Activated CD8-positive, alpha-beta T cell treated with anti-CD3 and anti-CD28 coated beads, Interleukin-2, amount 10 ng/mL, durations not matched to agents 7 days and 5 days (primary cell): ENCODE measurements at regions not wholly inside any gene's neighbourhood (a gene's known extent, or its start where the extent isn't known, plus 50 kb on each side); places are given as distances from the start of the nearest gene placed in this dataset.
"Not testable (repeated sequence)": the region's sequence is repeated elsewhere in the genome, so short reads cannot be mapped to it uniquely, and the experiment has no call there.

Experiments
- ATAC-seq: fragments of 150-1000 bp; cut with Tn5 transposase; one replicate; pipeline ENCODE4 v1.10.0; 2021; ENCODE audit warnings: moderate library complexity
- CTCF ChIA-PET: fragments of 350-600 bp; sonication (Branson Sonifier 250); formaldehyde crosslinking; loops from one replicate; lab custom pipeline; 2021; ENCODE audit warnings: antibody characterized with exemption; lab: Charles Lee
- POLR2A ChIA-PET: fragments of 350-600 bp; sonication (Branson Sonifier 250); formaldehyde crosslinking; loops from one replicate; lab custom pipeline; 2021; ENCODE audit warnings: antibody characterized with exemption; lab: Charles Lee
- DNase-seq: peaks from one replicate; pipeline ENCODE4 v3.0.0-alpha.2; 2020
- H3K27ac Mint-ChIP-seq: one replicate; pipeline ENCODE4 v1.8.0; 2021; ENCODE audit warnings: mild to moderate bottlenecking, mixed read lengths
- H3K27me3 Mint-ChIP-seq: one replicate; pipeline ENCODE4 v1.8.0; 2021; ENCODE audit warnings: low read depth, mixed read lengths
- H3K36me3 Mint-ChIP-seq: one replicate; pipeline ENCODE4 v1.8.0; 2021; ENCODE audit warnings: low read depth, mixed read lengths
- H3K4me1 Mint-ChIP-seq: one replicate; pipeline ENCODE4 v1.8.0; 2021; ENCODE audit warnings: low read depth, mixed read lengths
- H3K4me3 Mint-ChIP-seq: one replicate; pipeline ENCODE4 v1.8.0; 2021; ENCODE audit warnings: mild to moderate bottlenecking, mixed read lengths
- H3K9me3 Mint-ChIP-seq: one replicate; pipeline ENCODE4 v1.8.0; 2022; ENCODE audit warnings: mixed read lengths; ENCODE audit not compliant: insufficient read depth

DNA sequence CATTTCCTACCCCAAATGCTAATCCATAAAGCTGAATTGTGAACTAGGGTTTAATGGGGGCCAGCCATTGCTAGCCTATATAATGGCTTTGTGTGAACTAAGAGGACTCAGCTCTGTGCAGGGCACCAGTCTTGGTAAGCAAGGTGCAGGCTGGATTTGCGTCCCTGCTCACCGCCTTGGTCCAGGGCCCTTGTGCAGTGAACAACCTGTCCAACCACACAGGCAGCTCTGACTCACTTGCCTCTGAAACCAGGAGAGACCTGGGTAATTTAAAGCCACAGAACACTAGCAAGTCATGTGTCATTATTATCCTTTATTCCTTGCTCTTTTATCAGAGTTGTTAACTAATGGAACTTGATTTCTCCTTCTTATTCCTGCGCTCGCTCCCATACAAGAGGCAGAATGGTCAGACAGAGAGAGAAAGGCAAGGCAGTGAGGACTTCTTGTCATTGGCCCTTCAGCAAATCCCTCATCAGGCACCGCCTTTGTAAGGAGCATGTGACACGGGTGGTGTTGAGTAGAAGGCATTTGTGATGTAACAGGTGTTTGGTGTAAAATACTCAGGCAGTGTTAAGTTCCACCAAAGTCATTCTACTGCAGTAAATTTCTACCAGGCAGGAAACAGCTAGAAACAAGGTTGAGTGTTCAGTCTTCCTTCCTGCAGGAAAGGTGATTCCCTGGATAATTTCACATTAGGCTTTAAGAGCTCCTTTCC lies 67.3 kb upstream of the OLIG2 start:
- no peak for DNase-seq
- Mint-ChIP-seq H3K4me1 (no peaks in the 10 kb centered on the region), H3K27me3 (peaks cover 43% of the 10 kb centered on the region), H3K27ac (no peak overlapping the region), H3K4me3 (no peak overlapping the region), H3K9me3 (no peaks in the 10 kb centered on the region), H3K36me3 (no peaks in the 10 kb centered on the region)
- ChIA-PET POLR2A (no interaction called here), CTCF (interaction anchor here (1.7 kb wide), 1 partner anchor 18 kb away, joined by 7 read pairs; no protein-coding TSS in a partner anchor)
- no peak for ATAC-seq

DNA sequence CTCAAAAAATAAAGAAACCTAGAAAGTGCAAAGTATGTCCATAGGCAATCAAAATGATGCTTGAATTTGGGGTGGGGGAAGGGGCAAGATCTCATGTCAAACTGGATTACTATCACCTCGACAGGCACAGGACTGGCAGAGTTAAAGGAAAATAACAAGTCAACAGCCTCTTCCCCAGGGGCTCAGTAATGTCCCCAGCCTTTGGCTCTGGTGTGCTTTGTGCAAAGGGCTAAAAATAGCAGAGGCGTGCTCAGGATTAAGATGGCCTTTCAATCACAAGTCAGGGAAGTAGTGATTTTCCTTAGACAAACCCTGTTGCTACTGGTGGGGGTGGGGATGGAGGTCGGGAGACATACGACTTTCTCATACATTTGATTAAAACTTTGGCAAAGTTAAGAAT lies 63.5 kb upstream of the OLIG2 start:
- POLR2A ChIA-PET = no interaction called here
- Mint-ChIP-seq H3K4me3 (no peak overlapping the region), H3K4me1 (no peaks in the 10 kb centered on the region), H3K27ac (no peak overlapping the region), H3K9me3 (no peaks in the 10 kb centered on the region), H3K27me3 (peaks cover 33% of the 10 kb centered on the region), H3K36me3 (no peaks in the 10 kb centered on the region)
- no peak for DNase-seq
- CTCF ChIA-PET = no interaction called here
- ATAC-seq = no peak

GRCh38 chr21:32965129-32965680 lies 60.5 kb upstream of the OLIG2 start:
- Mint-ChIP-seq H3K27ac (no peak overlapping the region), H3K4me3 (no peak overlapping the region), H3K9me3 (no peaks in the 10 kb centered on the region), H3K4me1 (no peaks in the 10 kb centered on the region), H3K36me3 (no peaks in the 10 kb centered on the region), H3K27me3 (peaks cover 32% of the 10 kb centered on the region)
- no peak for DNase-seq
- POLR2A ChIA-PET = no interaction called here
- ATAC-seq = no peak
- CTCF ChIA-PET = interaction anchor here (1.9 kb wide), 1 partner anchor 25 kb away, joined by 10 read pairs; no protein-coding TSS in a partner anchor

- H3K4me1 Mint-ChIP-seq = no peaks in the 10 kb centered on the region
- CTCF ChIA-PET = interaction anchor here (1.9 kb wide), 1 partner anchor 26 kb away, joined by 10 read pairs; no protein-coding TSS in a partner anchor
- H3K4me3 Mint-ChIP-seq = no peak overlapping the region
- peaks cover 28% of the 10 kb centered on the region for H3K27me3 Mint-ChIP-seq
- no peak overlapping the region for H3K27ac Mint-ChIP-seq
- no peaks in the 10 kb centered on the region for H3K36me3 Mint-ChIP-seq
- ATAC-seq (no peak), DNase-seq (no peak)
- no peaks in the 10 kb centered on the region for H3K9me3 Mint-ChIP-seq
- POLR2A ChIA-PET = no interaction called here
Observed at GRCh38 chr21:32966120-32966519, 59.6 kb upstream of the OLIG2 start.

DNA sequence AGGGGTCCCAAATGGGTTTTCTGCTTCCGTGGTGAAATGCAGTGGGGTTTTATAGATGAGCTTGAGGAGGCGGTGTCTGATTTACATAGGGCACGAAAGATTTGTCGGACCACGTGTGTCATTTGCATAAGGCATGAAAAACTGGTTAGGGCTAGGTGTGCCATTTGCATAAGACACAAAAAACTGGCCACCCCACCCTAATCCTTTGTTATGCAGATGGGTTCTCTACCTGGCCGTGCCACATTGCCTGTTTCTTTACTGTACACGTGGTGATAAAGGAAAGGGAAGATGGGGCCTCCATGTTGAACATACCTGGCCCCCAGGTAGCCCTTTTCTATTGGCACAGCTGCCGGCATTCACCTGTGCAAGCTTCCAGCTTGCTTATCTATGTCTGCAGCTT lies 57.6 kb upstream of the OLIG2 start:
- H3K36me3 Mint-ChIP-seq, ATAC-seq, POLR2A ChIA-PET, H3K4me1 Mint-ChIP-seq, CTCF ChIA-PET, H3K9me3 Mint-ChIP-seq, DNase-seq, H3K4me3 Mint-ChIP-seq, H3K27ac Mint-ChIP-seq: not testable (repeated sequence)
- peaks cover 21% of the 10 kb centered on the region for H3K27me3 Mint-ChIP-seq

- Mint-ChIP-seq H3K27ac (no peak overlapping the region), H3K4me1 (no peaks in the 10 kb centered on the region), H3K9me3 (no peaks in the 10 kb centered on the region), H3K36me3 (no peaks in the 10 kb centered on the region), H3K4me3 (no peak overlapping the region), H3K27me3 (peaks cover 17% of the 10 kb centered on the region)
- no peak for ATAC-seq
- ChIA-PET CTCF (no interaction called here), POLR2A (no interaction called here)
- no peak for DNase-seq
Observed at GRCh38 chr21:32974653-32975052, 51.1 kb upstream of the OLIG2 start.

DNA sequence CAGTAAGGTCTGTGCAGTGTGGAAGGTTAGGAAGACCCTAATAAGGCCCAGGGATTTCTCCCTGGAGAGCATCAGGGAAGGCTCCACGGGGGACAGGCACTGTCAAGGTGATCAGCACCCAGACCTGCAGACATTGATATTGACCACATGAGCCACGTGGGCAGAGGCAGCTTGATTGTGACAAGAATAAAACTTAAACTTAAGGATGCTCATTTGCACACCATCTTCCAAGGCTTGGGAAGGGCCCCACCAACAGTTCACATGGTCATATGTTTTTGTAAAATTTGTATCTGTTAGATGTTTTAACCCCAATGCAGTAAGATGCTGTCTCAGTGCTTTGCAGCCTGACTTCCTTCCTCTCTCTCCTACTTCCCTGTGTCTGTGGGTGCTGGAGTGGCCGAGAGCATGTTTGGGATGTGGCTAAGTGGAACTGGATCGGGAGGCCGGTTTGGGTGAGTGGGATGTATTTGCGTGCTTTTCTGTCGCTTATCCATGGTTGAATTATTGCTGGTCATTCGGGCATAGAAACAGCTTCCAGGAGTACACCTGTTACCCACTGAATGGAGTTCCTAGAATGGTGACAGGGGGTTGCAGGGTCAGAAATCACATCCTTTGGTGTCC lies 49.8 kb upstream of the OLIG2 start:
- H3K27me3 Mint-ChIP-seq = peaks cover 22% of the 10 kb centered on the region
- no peak overlapping the region for H3K4me3 Mint-ChIP-seq
- no peaks in the 10 kb centered on the region for H3K36me3 Mint-ChIP-seq
- H3K27ac Mint-ChIP-seq = no peak overlapping the region
- ChIA-PET POLR2A (no interaction called here), CTCF (no interaction called here)
- no peaks in the 10 kb centered on the region for H3K9me3 Mint-ChIP-seq
- no peak for ATAC-seq
- H3K4me1 Mint-ChIP-seq = no peaks in the 10 kb centered on the region
- DNase-seq = no peak
